IMR-90 (cell line): ENCODE measurements at regions not wholly inside any gene's neighbourhood (a gene's known extent, or its start where the extent isn't known, plus 50 kb on each side); places are given as distances from the start of the nearest gene placed in this dataset.

Experiments
- ATAC-seq: fragments of 200-7000 bp; cut with Tn5 transposase; 2 replicates; pipeline ENCODE4 v1.9.1; 2020; ENCODE audit warnings: low read depth, mild to moderate bottlenecking, moderate library complexity
- BruUV-seq: library from RNA; stranded (reverse); fragments of 400-500 nt; replicated peaks from 2 replicates; lab custom pipeline; 2021; lab: Mats Ljungman, UMichigan
- CTCF ChIA-PET: fragments of 300-600 bp; formaldehyde crosslinking; extraction: SDS; loops from one replicate; lab custom pipeline; 2021; ENCODE audit warnings: antibody characterized with exemption; lab: Yijun Ruan, JAX
- POLR2A ChIA-PET: fragments of 300-600 bp; sonication (Branson Sonifier 250); formaldehyde crosslinking; loops from one replicate; lab custom pipeline; 2022; ENCODE audit warnings: antibody characterized with exemption; ENCODE audit not compliant: unreplicated experiment; lab: Charles Lee
- DNase-seq: peaks from one replicate; pipeline ENCODE4 v3.0.0; 2013
- H2AFZ ChIP-seq: replicated peaks from 2 replicates; pipeline ENCODE3; 2013; ENCODE audit warnings: low read length, mild to moderate bottlenecking; ENCODE audit not compliant: poor library complexity
- H2AK5ac ChIP-seq: 2 replicates; pipeline ENCODE4 v1.6.1; 2013; ENCODE audit warnings: low read depth, low read length, inconsistent platforms
- H2AK9ac ChIP-seq: replicated peaks from 2 replicates; pipeline ENCODE3; 2013; ENCODE audit warnings: mild to moderate bottlenecking, low read depth, low read length, moderate library complexity; ENCODE audit not compliant: poor library complexity
- H2BK120ac ChIP-seq: 2 replicates; pipeline ENCODE4 v1.6.1; 2013; ENCODE audit warnings: low read depth, low read length, inconsistent platforms
- H2BK15ac ChIP-seq: 3 replicates; pipeline ENCODE4 v1.6.1; 2013; ENCODE audit warnings: low read depth, low read length, inconsistent platforms
- H2BK20ac ChIP-seq: 2 replicates; pipeline ENCODE4 v1.6.1; 2013; ENCODE audit warnings: low read depth, mild to moderate bottlenecking, inconsistent platforms, low read length, moderate library complexity
- H2BK5ac ChIP-seq: 2 replicates; pipeline ENCODE4 v1.6.1; 2013; ENCODE audit warnings: mild to moderate bottlenecking, low read depth, low read length, inconsistent platforms; ENCODE audit not compliant: poor library complexity, severe bottlenecking
- H3K14ac ChIP-seq: replicated peaks from 2 replicates; pipeline ENCODE4 v1.6.1; 2013; ENCODE audit warnings: low read depth, low read length, inconsistent platforms
- H3K18ac ChIP-seq: 2 replicates; pipeline ENCODE4 v1.6.1; 2013; ENCODE audit warnings: low read depth, low read length, control low read depth
- H3K23ac ChIP-seq: 2 replicates; pipeline ENCODE4 v1.6.1; 2013; ENCODE audit warnings: low read depth, low read length, inconsistent platforms
- H3K27ac ChIP-seq: 2 replicates; pipeline ENCODE4 v1.5.1; 2013; ENCODE audit warnings: mild to moderate bottlenecking, control low read depth, low read length; ENCODE audit not compliant: insufficient read depth
- H3K27me3 ChIP-seq: 2 replicates; pipeline ENCODE4 v1.6.1; 2013; ENCODE audit warnings: low read length; ENCODE audit not compliant: control insufficient read depth, insufficient read depth
- H3K36me3 ChIP-seq: 2 replicates; pipeline ENCODE4 v1.6.1; 2013; ENCODE audit warnings: low read length, mixed read lengths; ENCODE audit not compliant: control insufficient read depth, insufficient read depth
- H3K4ac ChIP-seq: 2 replicates; pipeline ENCODE4 v1.6.1; 2013; ENCODE audit warnings: low read depth, low read length, inconsistent platforms
- H3K4me1 ChIP-seq: 2 replicates; pipeline ENCODE4 v1.6.1; 2013; ENCODE audit warnings: low read length, mixed read lengths; ENCODE audit not compliant: control insufficient read depth, insufficient read depth
- H3K4me2 ChIP-seq: 2 replicates; pipeline ENCODE4 v1.6.1; 2013; ENCODE audit warnings: low read depth, mild to moderate bottlenecking, control low read depth, low read length, moderate library complexity
- H3K4me3 ChIP-seq: 2 replicates; pipeline ENCODE4 v1.5.1; 2013; ENCODE audit warnings: low read depth, mild to moderate bottlenecking, control low read depth, low read length, moderate library complexity; ENCODE audit not compliant: insufficient read depth
- H3K56ac ChIP-seq: 2 replicates; pipeline ENCODE4 v1.6.1; 2013; ENCODE audit warnings: low read length, inconsistent platforms; ENCODE audit not compliant: insufficient read depth; ENCODE audit errors: extremely low read depth
- H3K79me1 ChIP-seq, 2 experiments: 2 replicates each; pipeline ENCODE4 v1.6.1; 2013; ENCODE audit warnings: low read length in 2 of 2, inconsistent platforms in 1 of 2, low read depth in 1 of 2
- H3K9ac ChIP-seq: 2 replicates; pipeline ENCODE4 v1.6.1; 2013; ENCODE audit warnings: low read depth, low read length, control low read depth
- H3K9me1 ChIP-seq: 2 replicates; pipeline ENCODE4 v1.6.1; 2013; ENCODE audit warnings: low read length, inconsistent platforms; ENCODE audit not compliant: insufficient read depth
- H3K9me3 ChIP-seq: 2 replicates; pipeline ENCODE4 v1.6.1; 2013; ENCODE audit warnings: low read length; ENCODE audit not compliant: control insufficient read depth, insufficient read depth
- H4K20me1 ChIP-seq: 2 replicates; pipeline ENCODE4 v1.6.1; 2013; ENCODE audit warnings: low read length, inconsistent platforms; ENCODE audit not compliant: insufficient read depth
- H4K5ac ChIP-seq: 2 replicates; pipeline ENCODE4 v1.6.1; 2013; ENCODE audit warnings: mild to moderate bottlenecking, low read depth, low read length, control low read depth
- H4K8ac ChIP-seq, 2 experiments: 2 replicates each; pipeline ENCODE4 v1.6.1; 2013; ENCODE audit warnings: low read depth in 2 of 2, low read length in 2 of 2, control low read depth in 1 of 2, inconsistent platforms in 1 of 2
- H4K91ac ChIP-seq: 2 replicates; pipeline ENCODE4 v1.6.1; 2013; ENCODE audit warnings: low read depth, low read length, inconsistent platforms; ENCODE audit not compliant: insufficient read depth
- BHLHE40 ChIP-seq: fragments of 150-350 bp; IDR thresholded peaks from 2 replicates; pipeline ENCODE4 v1.6.1; 2016; ENCODE audit warnings: mild to moderate bottlenecking, low read depth, low read length
- CEBPB ChIP-seq: IDR thresholded peaks from 2 replicates; pipeline ENCODE4 v1.6.1; 2012; ENCODE audit warnings: low read depth, low read length, improper control_type of control experiment
- MAZ ChIP-seq: IDR thresholded peaks from 2 replicates; pipeline ENCODE4 v1.6.1; 2012; ENCODE audit warnings: low read depth, mild to moderate bottlenecking, low read length, improper control_type of control experiment, moderate library complexity, borderline replicate concordance
- NFE2L2 ChIP-seq: fragments of 150-350 bp; IDR thresholded peaks from 2 replicates; pipeline ENCODE4 v1.6.1; 2016; ENCODE audit warnings: low read depth, mild to moderate bottlenecking, low read length
- POLR2A ChIP-seq: IDR thresholded peaks from 2 replicates; pipeline ENCODE4 v1.6.1; 2012; ENCODE audit warnings: mild to moderate bottlenecking, low read depth, low read length
- RCOR1 ChIP-seq: IDR thresholded peaks from 2 replicates; pipeline ENCODE4 v1.6.1; 2012; ENCODE audit warnings: mild to moderate bottlenecking, low read length, improper control_type of control experiment; ENCODE audit not compliant: insufficient replicate concordance
- RFX5 ChIP-seq: IDR thresholded peaks from 2 replicates; pipeline ENCODE4 v1.8.0; 2012; ENCODE audit warnings: low read depth, mild to moderate bottlenecking, low read length, moderate library complexity
- SMC3 ChIP-seq: fragments of 150-350 bp; IDR thresholded peaks from 2 replicates; pipeline ENCODE4 v1.6.1; 2016; ENCODE audit warnings: low read depth, mild to moderate bottlenecking, antibody characterized with exemption, low read length, moderate library complexity
- WGBS, 2 experiments: methylation state at CpG; one replicate each; pipeline versions ENCODE4 v1.1.5 to v1.1.7; 2013; ENCODE audit warnings: missing lambda C conversion rate in 2 of 2; ENCODE audit not compliant: insufficient read length in 1 of 2; ENCODE audit errors: extremely low coverage in 2 of 2; 5-methylcytosine and 5-hydroxymethylcytosine counted together
- dilution Hi-C: fragments of 300-500 bp; cut with HindIII; formaldehyde crosslinking; loops from one replicate; pipeline ENCODE4 v1.14.3; 2018; ENCODE audit warnings: low sequenced_read_pairs; ENCODE audit not compliant: unreplicated experiment
- in situ Hi-C: fragments of 300-500 bp; cut with MboI; formaldehyde crosslinking; loops from 3 replicates; pipeline ENCODE4 v1.14.3; 2019; ENCODE audit warnings: low sequenced_read_pairs, inconsistent platforms, mixed read lengths
- intact Hi-C: fragments of 100-400 bp; cut with micrococcal nuclease; formaldehyde crosslinking; loops from 2 replicates; pipeline ENCODE4 v1.10.0; 2022
- TF ChIP-seq, protein P1 (sequence below): fragments of 150-350 bp; IDR thresholded peaks from 2 replicates; pipeline ENCODE4 v1.6.1; 2017; ENCODE audit warnings: mild to moderate bottlenecking, antibody characterized with exemption, low read length, low read depth
- TF ChIP-seq, protein P2 (sequence below): conservative IDR thresholded peaks from 2 replicates; pipeline ENCODE4 v1.5.1; 2012; ENCODE audit warnings: mild to moderate bottlenecking, low read depth, low read length, improper control_type of control experiment
- TF ChIP-seq, protein P3 (sequence below): fragments of 150-350 bp; IDR thresholded peaks from 2 replicates; pipeline ENCODE4 v1.6.1; 2016; ENCODE audit warnings: low read depth, mild to moderate bottlenecking, low read length, moderate library complexity, borderline replicate concordance

DNA sequence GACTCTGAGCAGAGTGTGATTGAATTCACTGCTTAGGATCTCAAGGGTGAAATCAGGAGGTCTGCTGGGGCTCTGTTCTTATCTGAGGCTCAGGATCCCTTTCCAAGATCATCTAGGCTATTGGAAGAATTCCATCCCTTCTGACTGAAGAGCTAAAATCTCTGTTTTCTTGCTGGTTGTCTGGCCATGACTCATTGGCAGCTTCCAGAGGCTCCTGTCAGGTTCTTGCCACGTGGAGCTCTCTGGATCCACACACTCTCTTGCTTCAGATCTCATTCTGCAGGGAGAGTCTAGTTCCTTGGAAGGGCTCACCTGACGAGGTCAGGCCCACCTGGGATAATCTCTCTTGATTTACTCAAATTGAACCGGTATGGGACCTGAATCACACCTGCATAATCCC lies 930.7 kb downstream of the CDH8 start:
- H3K4ac ChIP-seq, result no peak overlapping the region
- H3K4me2 ChIP-seq, result no peak overlapping the region
- no peak overlapping the region for H2BK20ac ChIP-seq
- in situ Hi-C loops, result no loop called here
- dilution Hi-C loops, result no loop called here
- no peaks in the 10 kb centered on the region for H3K9me1 ChIP-seq
- H2AFZ ChIP-seq, result no peak overlapping the region
- H2AK5ac ChIP-seq, result no peak overlapping the region
- no peak overlapping the region for H3K23ac ChIP-seq
- H2BK120ac ChIP-seq, result no peak overlapping the region
- ATAC-seq (no peak), DNase-seq (no peak)
- H3K79me1 ChIP-seq, result no peaks in the 10 kb centered on the region
- H3K27me3 ChIP-seq, result no peaks in the 10 kb centered on the region
- no CpG with 5 or more reads among the region's 3 CpGs for WGBS, 2 experiments
- no TSS peak for BruUV-seq
- intact Hi-C loops, result no loop called here
- H3K27ac ChIP-seq, result no peak overlapping the region
- H3K56ac ChIP-seq, result no peak overlapping the region
- no peak overlapping the region for H4K91ac ChIP-seq
- TF ChIP-seq, protein P1, sequence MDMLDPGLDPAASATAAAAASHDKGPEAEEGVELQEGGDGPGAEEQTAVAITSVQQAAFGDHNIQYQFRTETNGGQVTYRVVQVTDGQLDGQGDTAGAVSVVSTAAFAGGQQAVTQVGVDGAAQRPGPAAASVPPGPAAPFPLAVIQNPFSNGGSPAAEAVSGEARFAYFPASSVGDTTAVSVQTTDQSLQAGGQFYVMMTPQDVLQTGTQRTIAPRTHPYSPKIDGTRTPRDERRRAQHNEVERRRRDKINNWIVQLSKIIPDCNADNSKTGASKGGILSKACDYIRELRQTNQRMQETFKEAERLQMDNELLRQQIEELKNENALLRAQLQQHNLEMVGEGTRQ, result no peak
- TF ChIP-seq, protein P2, sequence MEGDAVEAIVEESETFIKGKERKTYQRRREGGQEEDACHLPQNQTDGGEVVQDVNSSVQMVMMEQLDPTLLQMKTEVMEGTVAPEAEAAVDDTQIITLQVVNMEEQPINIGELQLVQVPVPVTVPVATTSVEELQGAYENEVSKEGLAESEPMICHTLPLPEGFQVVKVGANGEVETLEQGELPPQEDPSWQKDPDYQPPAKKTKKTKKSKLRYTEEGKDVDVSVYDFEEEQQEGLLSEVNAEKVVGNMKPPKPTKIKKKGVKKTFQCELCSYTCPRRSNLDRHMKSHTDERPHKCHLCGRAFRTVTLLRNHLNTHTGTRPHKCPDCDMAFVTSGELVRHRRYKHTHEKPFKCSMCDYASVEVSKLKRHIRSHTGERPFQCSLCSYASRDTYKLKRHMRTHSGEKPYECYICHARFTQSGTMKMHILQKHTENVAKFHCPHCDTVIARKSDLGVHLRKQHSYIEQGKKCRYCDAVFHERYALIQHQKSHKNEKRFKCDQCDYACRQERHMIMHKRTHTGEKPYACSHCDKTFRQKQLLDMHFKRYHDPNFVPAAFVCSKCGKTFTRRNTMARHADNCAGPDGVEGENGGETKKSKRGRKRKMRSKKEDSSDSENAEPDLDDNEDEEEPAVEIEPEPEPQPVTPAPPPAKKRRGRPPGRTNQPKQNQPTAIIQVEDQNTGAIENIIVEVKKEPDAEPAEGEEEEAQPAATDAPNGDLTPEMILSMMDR, result no peak
- TF ChIP-seq CEBPB (no peak), NFE2L2 (no peak), POLR2A (no peak), MAZ (no peak), RFX5 (no peak), SMC3 (no peak), RCOR1 (no peak), BHLHE40 (no peak)
- TF ChIP-seq, protein P3, sequence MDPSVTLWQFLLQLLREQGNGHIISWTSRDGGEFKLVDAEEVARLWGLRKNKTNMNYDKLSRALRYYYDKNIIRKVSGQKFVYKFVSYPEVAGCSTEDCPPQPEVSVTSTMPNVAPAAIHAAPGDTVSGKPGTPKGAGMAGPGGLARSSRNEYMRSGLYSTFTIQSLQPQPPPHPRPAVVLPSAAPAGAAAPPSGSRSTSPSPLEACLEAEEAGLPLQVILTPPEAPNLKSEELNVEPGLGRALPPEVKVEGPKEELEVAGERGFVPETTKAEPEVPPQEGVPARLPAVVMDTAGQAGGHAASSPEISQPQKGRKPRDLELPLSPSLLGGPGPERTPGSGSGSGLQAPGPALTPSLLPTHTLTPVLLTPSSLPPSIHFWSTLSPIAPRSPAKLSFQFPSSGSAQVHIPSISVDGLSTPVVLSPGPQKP, result no peak
- no peaks in the 10 kb centered on the region for H4K20me1 ChIP-seq
- 0 out of 2 replicates have a peak, but pooled peaks cover 5% of the 10 kb centered on the region for H3K9me3 ChIP-seq
- H4K5ac ChIP-seq, result no peak overlapping the region
- H3K14ac ChIP-seq, result no peak overlapping the region
- no peak overlapping the region for H3K9ac ChIP-seq
- no peaks in the 10 kb centered on the region for H3K36me3 ChIP-seq
- ChIA-PET POLR2A (no interaction called here), CTCF (no interaction called here)
- H2BK5ac ChIP-seq, result no peak overlapping the region
- H4K8ac ChIP-seq, result no peak overlapping the region
- no peaks in the 10 kb centered on the region for H3K4me1 ChIP-seq
- H3K4me3 ChIP-seq, result no peak overlapping the region
- H2BK15ac ChIP-seq, result no peak overlapping the region
- no peak overlapping the region for H2AK9ac ChIP-seq
- H3K18ac ChIP-seq, result no peak overlapping the region
